Fibroblast of lung (primary cell): ENCODE measurements at regions not wholly inside any gene's neighbourhood (a gene's known extent, or its start where the extent isn't known, plus 50 kb on each side); places are given as distances from the start of the nearest gene placed in this dataset.

ENCODE experiments used
- DNase-seq, 2 donors: peaks; one replicate each; pipeline versions ENCODE4 v3.0.0 to v3.0.0-alpha.2; 2010; ENCODE audit warnings: low read depth in 2 of 2
- H2AFZ ChIP-seq: 2 replicates; pipeline ENCODE4 v1.5.1; 2012; ENCODE audit warnings: low read length, control low read depth, inconsistent platforms
- H3K27ac ChIP-seq: 2 replicates; pipeline ENCODE4 v1.5.1; 2011; ENCODE audit warnings: low read length, control low read depth; ENCODE audit not compliant: insufficient read depth
- H3K27me3 ChIP-seq: 2 replicates; pipeline ENCODE4 v1.5.1; 2011; ENCODE audit warnings: mild to moderate bottlenecking, low read length; ENCODE audit not compliant: control insufficient read depth, insufficient read depth
- H3K36me3 ChIP-seq: 2 replicates; pipeline ENCODE4 v1.5.1; 2011; ENCODE audit warnings: low read length; ENCODE audit not compliant: control insufficient read depth, insufficient read depth
- H3K4me1 ChIP-seq: 2 replicates; pipeline ENCODE4 v1.5.1; 2011; ENCODE audit warnings: low read length; ENCODE audit not compliant: control insufficient read depth, insufficient read depth; ENCODE audit errors: extremely low read depth
- H3K4me2 ChIP-seq: 2 replicates; pipeline ENCODE4 v1.5.1; 2011; ENCODE audit warnings: low read length, control low read depth; ENCODE audit not compliant: insufficient read depth; ENCODE audit errors: extremely low read depth
- H3K4me3 ChIP-seq, 4 experiments: fragments of 200-600 bp in 1 of 4; sonication (generic) in 1 of 4; replicated peaks in 1 of 4; 2 replicates each; pipeline ENCODE4 v1.5.1; 2011 to 2016; ENCODE audit warnings: low read length in 4 of 4, low read depth in 3 of 4, mild to moderate bottlenecking in 3 of 4, control low read depth in 2 of 4, inconsistent platforms in 1 of 4, mixed read lengths in 1 of 4; ENCODE audit not compliant: insufficient read depth in 1 of 4; ENCODE audit errors: control extremely low read depth in 1 of 4
- H3K79me2 ChIP-seq: 2 replicates; pipeline ENCODE4 v1.5.1; 2012; ENCODE audit warnings: mild to moderate bottlenecking, low read length, inconsistent platforms; ENCODE audit not compliant: control insufficient read depth, insufficient read depth
- H3K9ac ChIP-seq: 2 replicates; pipeline ENCODE4 v1.5.1; 2011; ENCODE audit warnings: mild to moderate bottlenecking, low read length, control low read depth; ENCODE audit not compliant: insufficient read depth
- H3K9me3 ChIP-seq: 2 replicates; pipeline ENCODE4 v1.5.1; 2012; ENCODE audit warnings: low read depth, low read length; ENCODE audit not compliant: control insufficient read depth, insufficient read depth
- H4K20me1 ChIP-seq: 2 replicates; pipeline ENCODE4 v1.5.1; 2011; ENCODE audit warnings: low read length; ENCODE audit not compliant: control insufficient read depth, insufficient read depth; ENCODE audit errors: extremely low read depth
- EZH2 ChIP-seq: IDR thresholded peaks from 2 replicates; pipeline ENCODE4 v1.5.1; 2012; ENCODE audit warnings: low read length, control low read depth, mild to moderate bottlenecking; ENCODE audit errors: missing control alignments
- TF ChIP-seq, protein P1 (sequence below), 2 donors: IDR thresholded peaks in 1 of 2; conservative IDR thresholded peaks in 1 of 2; 1 replicate in 1 of 2; 2 replicates in 1 of 2; pipeline ENCODE4 v1.5.1; 2011 to 2012; ENCODE audit warnings: low read length in 2 of 2, control low read depth in 1 of 2, inconsistent platforms in 1 of 2, low read depth in 1 of 2, mild to moderate bottlenecking in 1 of 2

DNA sequence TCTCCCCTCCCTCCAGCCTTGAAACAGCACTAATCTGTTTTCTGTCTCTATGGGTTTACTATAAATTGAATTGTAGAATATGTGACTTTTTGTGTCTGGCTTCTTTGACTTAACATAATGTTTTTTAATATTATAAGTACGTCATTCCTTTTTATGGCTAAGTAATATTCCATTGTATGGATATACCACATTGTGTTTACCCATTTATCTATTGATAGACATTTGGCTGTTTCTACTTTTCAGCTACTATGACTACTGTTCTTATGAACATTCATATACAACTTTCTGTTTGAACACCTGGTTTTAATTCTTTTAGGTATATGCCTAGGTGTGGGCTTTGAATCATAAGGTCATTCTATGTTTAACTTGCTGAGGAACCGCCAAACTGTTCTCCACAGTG lies 961.9 kb downstream of the CDH8 start:
- Histone ChIP-seq H3K4me1 (no peaks in the 10 kb centered on the region), H3K27ac (no peak overlapping the region), H3K4me2 (no peak overlapping the region), H3K9ac (no peak overlapping the region), H3K36me3 (no peaks in the 10 kb centered on the region), H2AFZ (no peak overlapping the region), H3K27me3 (no peaks in the 10 kb centered on the region), H3K79me2 (no peaks in the 10 kb centered on the region), H3K4me3 (no peak overlapping the region), H4K20me1 (no peaks in the 10 kb centered on the region), H3K9me3 (no peaks in the 10 kb centered on the region)
- TF ChIP-seq, protein P1, sequence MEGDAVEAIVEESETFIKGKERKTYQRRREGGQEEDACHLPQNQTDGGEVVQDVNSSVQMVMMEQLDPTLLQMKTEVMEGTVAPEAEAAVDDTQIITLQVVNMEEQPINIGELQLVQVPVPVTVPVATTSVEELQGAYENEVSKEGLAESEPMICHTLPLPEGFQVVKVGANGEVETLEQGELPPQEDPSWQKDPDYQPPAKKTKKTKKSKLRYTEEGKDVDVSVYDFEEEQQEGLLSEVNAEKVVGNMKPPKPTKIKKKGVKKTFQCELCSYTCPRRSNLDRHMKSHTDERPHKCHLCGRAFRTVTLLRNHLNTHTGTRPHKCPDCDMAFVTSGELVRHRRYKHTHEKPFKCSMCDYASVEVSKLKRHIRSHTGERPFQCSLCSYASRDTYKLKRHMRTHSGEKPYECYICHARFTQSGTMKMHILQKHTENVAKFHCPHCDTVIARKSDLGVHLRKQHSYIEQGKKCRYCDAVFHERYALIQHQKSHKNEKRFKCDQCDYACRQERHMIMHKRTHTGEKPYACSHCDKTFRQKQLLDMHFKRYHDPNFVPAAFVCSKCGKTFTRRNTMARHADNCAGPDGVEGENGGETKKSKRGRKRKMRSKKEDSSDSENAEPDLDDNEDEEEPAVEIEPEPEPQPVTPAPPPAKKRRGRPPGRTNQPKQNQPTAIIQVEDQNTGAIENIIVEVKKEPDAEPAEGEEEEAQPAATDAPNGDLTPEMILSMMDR (conservative IDR thresholded peaks at IDR 0.05 in 1 of 2, IDR thresholded peaks at IDR 0.05 in 1 of 2; ENCODE audit: low read depth in 1 of 2, low read length in 2 of 2) = no peak
- no peak for TF ChIP-seq EZH2
- DNase-seq = no peak

DNA sequence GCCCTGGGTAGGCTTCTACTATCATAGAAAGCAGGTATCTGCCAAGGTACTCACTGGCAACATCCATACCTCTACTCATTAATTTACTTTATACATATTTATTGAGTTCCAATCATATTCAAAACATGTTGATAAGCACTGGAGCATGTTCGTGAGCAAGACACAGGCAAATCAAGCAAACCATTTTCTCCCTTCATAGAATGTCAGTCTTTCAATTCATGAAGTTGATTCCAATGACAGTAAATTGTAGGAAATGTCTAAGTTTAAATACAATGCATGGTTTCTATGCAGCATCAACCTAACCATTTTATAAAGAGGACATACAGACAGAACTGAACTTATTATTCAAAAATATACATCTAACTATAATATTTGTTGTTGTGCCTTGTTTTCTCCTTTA lies 978.6 kb downstream of the CDH8 start:
- TF ChIP-seq EZH2 = no peak
- TF ChIP-seq, protein P1 (conservative IDR thresholded peaks at IDR 0.05 in 1 of 2, IDR thresholded peaks at IDR 0.05 in 1 of 2; ENCODE audit: low read depth in 1 of 2, low read length in 2 of 2) = no peak
- Histone ChIP-seq H3K4me1 (no peaks in the 10 kb centered on the region), H3K4me2 (no peak overlapping the region), H3K9me3 (no peaks in the 10 kb centered on the region), H3K4me3 (no peak overlapping the region), H3K9ac (no peak overlapping the region), H2AFZ (no peak overlapping the region), H3K79me2 (no peaks in the 10 kb centered on the region), H3K27ac (no peak overlapping the region), H3K27me3 (no peaks in the 10 kb centered on the region), H4K20me1 (no peaks in the 10 kb centered on the region), H3K36me3 (no peaks in the 10 kb centered on the region)
- no peak for DNase-seq

DNA sequence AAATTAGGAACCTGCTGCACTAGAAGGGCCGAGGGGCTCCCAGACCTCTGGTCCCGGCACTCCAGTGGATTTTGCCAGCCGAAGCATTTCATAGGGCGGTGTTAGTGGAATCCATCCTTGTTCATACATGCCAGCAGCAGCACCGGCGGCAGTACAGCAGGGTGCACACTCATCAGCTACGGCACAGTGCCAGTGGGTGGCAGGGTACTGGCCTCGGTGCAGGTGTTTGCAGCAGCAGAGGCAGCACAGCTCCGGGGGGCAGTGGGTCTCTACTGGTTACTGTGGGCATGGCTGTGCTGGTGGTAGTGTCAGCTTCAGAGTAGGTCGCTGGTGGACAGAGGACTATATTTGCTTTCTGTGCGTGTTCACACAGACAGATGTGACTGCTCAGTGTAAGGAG lies 985.7 kb downstream of the CDH8 start:
- TF ChIP-seq, protein P1 (conservative IDR thresholded peaks at IDR 0.05 in 1 of 2, IDR thresholded peaks at IDR 0.05 in 1 of 2; ENCODE audit: low read depth in 1 of 2, low read length in 2 of 2) = no peak
- TF ChIP-seq EZH2 = no peak
- Histone ChIP-seq H3K36me3 (no peaks in the 10 kb centered on the region), H3K9ac (no peak overlapping the region), H4K20me1 (no peaks in the 10 kb centered on the region), H3K27me3 (no peaks in the 10 kb centered on the region), H3K79me2 (no peaks in the 10 kb centered on the region), H3K4me1 (no peaks in the 10 kb centered on the region), H3K4me2 (no peak overlapping the region), H3K4me3 (no peak overlapping the region), H3K27ac (no peak overlapping the region), H3K9me3 (no peaks in the 10 kb centered on the region), H2AFZ (no peak overlapping the region)
- no peak for DNase-seq
